HG03457 (cell line): ENCODE measurements at regions not wholly inside any gene's neighbourhood (a gene's known extent, or its start where the extent isn't known, plus 50 kb on each side); places are given as distances from the start of the nearest gene placed in this dataset.

ENCODE experiments used
- ATAC-seq: cut with Tn5 transposase; IDR thresholded peaks from one replicate; pipeline ENCODE4 v1.9.1; 2021; ENCODE audit warnings: moderate number of reproducible peaks; ENCODE audit not compliant: unreplicated experiment

- ATAC-seq: no peak
Observed at GRCh38 chr13:76231522-76232167, 595.5 kb downstream of the LMO7 start.

GRCh38 chr13:76229281-76229680 lies 593.2 kb downstream of the LMO7 start:
- no peak for ATAC-seq

GRCh38 chr13:76226941-76227340 lies 590.8 kb downstream of the LMO7 start:
- no peak for ATAC-seq

- ATAC-seq: no peak
Observed at GRCh38 chr13:76225815-76226489, 589.8 kb downstream of the LMO7 start.

GRCh38 chr13:76223999-76224398 lies 587.9 kb downstream of the LMO7 start:
- ATAC-seq: no peak

- ATAC-seq: no peak
Observed at GRCh38 chr13:76223565-76223964, 587.4 kb downstream of the LMO7 start.

- no peak for ATAC-seq
Observed at GRCh38 chr13:76222511-76222910, 586.4 kb downstream of the LMO7 start.

GRCh38 chr13:76216729-76217128 lies 580.6 kb downstream of the LMO7 start:
- no peak for ATAC-seq

GRCh38 chr13:76214001-76214400 lies 577.9 kb downstream of the LMO7 start:
- ATAC-seq: no peak

GRCh38 chr13:76213423-76213904 lies 577.3 kb downstream of the LMO7 start:
- no peak for ATAC-seq

GRCh38 chr13:76210262-76210661 lies 574.1 kb downstream of the LMO7 start:
- no peak for ATAC-seq

GRCh38 chr13:76198568-76199163 lies 562.5 kb downstream of the LMO7 start:
- ATAC-seq: no peak

- no peak for ATAC-seq
Observed at GRCh38 chr13:76189882-76190519, 553.9 kb downstream of the LMO7 start.

- ATAC-seq: no peak
Observed at GRCh38 chr13:76175961-76176725, 540.0 kb downstream of the LMO7 start.

- no peak for ATAC-seq
Observed at GRCh38 chr13:76168661-76169060, 532.5 kb downstream of the LMO7 start.

- no peak for ATAC-seq
Observed at GRCh38 chr13:76164290-76164689, 528.2 kb downstream of the LMO7 start.

GRCh38 chr13:76163761-76164160 lies 527.6 kb downstream of the LMO7 start:
- no peak for ATAC-seq

- ATAC-seq: no peak
Observed at GRCh38 chr13:76160961-76161925, 525.1 kb downstream of the LMO7 start.

GRCh38 chr13:76160506-76160905 lies 524.4 kb downstream of the LMO7 start:
- ATAC-seq: no peak

- ATAC-seq: no peak
Observed at GRCh38 chr13:76157926-76158325, 521.8 kb downstream of the LMO7 start.
